ENCODE measurements at regions not wholly inside any gene's neighbourhood (a gene's known extent, or its start where the extent isn't known, plus 50 kb on each side); places are given as distances from the start of the nearest gene placed in this dataset.

DNA sequence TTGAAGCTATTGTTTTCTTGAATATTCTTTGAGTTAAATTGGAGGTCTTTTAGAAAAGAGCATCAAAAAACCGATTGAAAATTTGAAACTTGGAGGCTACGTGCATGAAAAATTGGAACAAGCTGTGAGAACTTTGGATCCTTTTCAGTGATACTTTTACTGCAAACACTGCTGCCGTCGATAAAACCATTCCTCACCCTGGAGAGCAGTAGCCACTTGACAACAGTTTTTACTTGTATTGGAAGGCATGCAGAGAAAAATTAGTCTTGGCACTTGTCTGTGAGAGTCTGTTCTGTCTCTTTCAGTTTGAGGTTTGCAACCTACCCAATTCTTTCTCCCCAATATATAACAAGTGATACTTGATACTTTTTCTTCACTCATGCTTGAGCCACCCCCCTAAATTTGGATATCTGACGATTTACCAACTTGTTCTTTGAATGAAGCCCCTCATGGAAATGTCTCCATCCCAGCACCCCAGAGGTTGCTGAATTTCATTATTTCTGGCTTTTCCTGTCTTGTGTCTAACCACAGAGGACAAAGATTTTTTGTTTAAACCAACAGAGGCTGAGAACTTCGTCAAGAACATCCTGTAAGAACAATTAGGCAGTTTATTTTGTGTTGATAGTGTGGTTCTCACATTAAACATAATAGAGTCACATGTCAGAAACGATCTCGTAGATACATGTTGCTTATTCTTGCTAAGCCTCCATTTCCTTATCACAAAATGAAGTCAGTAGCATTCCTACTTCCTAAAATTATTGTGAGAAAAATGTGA is 307.3 kb upstream of the PLSCR5 start:
- TF ChIP-seq EZH2 (IDR thresholded peaks at IDR 0.05; ENCODE audit: borderline replicate concordance, low read depth, low read length, severe bottlenecking) = no peak
- TF ChIP-seq, protein P1, sequence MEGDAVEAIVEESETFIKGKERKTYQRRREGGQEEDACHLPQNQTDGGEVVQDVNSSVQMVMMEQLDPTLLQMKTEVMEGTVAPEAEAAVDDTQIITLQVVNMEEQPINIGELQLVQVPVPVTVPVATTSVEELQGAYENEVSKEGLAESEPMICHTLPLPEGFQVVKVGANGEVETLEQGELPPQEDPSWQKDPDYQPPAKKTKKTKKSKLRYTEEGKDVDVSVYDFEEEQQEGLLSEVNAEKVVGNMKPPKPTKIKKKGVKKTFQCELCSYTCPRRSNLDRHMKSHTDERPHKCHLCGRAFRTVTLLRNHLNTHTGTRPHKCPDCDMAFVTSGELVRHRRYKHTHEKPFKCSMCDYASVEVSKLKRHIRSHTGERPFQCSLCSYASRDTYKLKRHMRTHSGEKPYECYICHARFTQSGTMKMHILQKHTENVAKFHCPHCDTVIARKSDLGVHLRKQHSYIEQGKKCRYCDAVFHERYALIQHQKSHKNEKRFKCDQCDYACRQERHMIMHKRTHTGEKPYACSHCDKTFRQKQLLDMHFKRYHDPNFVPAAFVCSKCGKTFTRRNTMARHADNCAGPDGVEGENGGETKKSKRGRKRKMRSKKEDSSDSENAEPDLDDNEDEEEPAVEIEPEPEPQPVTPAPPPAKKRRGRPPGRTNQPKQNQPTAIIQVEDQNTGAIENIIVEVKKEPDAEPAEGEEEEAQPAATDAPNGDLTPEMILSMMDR (IDR thresholded peaks at IDR 0.05; ENCODE audit: borderline replicate concordance, extremely low read depth, low read length, poor library complexity, severe bottlenecking) = no peak
